NCI-H748 (cell line): ENCODE measurements at regions not wholly inside any gene's neighbourhood (a gene's known extent, or its start where the extent isn't known, plus 50 kb on each side); places are given as distances from the start of the nearest gene placed in this dataset.
"Not testable (repeated sequence)": the region's sequence is repeated elsewhere in the genome, so short reads cannot be mapped to it uniquely, and the experiment has no call there.

Source experiments
- DNase-seq: peaks from one replicate; lab custom pipeline; 2025; ENCODE audit not compliant: unreplicated experiment; lab: John Stamatoyannopoulos, UW

- DNase-seq, result peak; percentile 7
Measured at GRCh38 chr11:112310848-112311247, 50.2 kb upstream of the PLET1 start.

- DNase-seq, result no peak
Measured at GRCh38 chr11:112315057-112315720, 54.5 kb upstream of the PLET1 start.

GRCh38 chr11:112315861-112316739 is 55.4 kb upstream of the PLET1 start:
- DNase-seq, result no peak

GRCh38 chr11:112316971-112317370 is 56.3 kb upstream of the PLET1 start:
- DNase-seq, result no peak

GRCh38 chr11:112318184-112318591 is 57.5 kb upstream of the PLET1 start:
- no peak for DNase-seq

GRCh38 chr11:112318661-112319060 is 58.0 kb upstream of the PLET1 start:
- no peak for DNase-seq

- peak; percentile 41 for DNase-seq
Measured at GRCh38 chr11:112320668-112321067, 60.0 kb upstream of the PLET1 start.

- peak; percentile 90 for DNase-seq
Measured at GRCh38 chr11:112321501-112322172, 61.0 kb upstream of the PLET1 start.

- no peak for DNase-seq
Measured at GRCh38 chr11:112322173-112322790, 61.6 kb upstream of the PLET1 start.

- no peak for DNase-seq
Measured at GRCh38 chr11:112334381-112334780, 73.7 kb upstream of the PLET1 start.

GRCh38 chr11:112336356-112336886 is 75.8 kb upstream of the PLET1 start:
- no peak for DNase-seq

GRCh38 chr11:112339566-112339965 is 78.9 kb upstream of the PLET1 start:
- no peak for DNase-seq

GRCh38 chr11:112343368-112344039 is 82.8 kb upstream of the PLET1 start:
- DNase-seq, result peak; percentile 76

GRCh38 chr11:112344040-112344413 is 83.4 kb upstream of the PLET1 start:
- DNase-seq, result no peak

- DNase-seq, result no peak
Measured at GRCh38 chr11:112345166-112345565, 84.5 kb upstream of the PLET1 start.

- DNase-seq, result peak; percentile 21
Measured at GRCh38 chr11:112345706-112346105, 85.0 kb upstream of the PLET1 start.

- DNase-seq, result no peak
Measured at GRCh38 chr11:112346586-112346985, 85.9 kb upstream of the PLET1 start.

- DNase-seq, result no peak
Measured at GRCh38 chr11:112348480-112349029, 87.9 kb upstream of the PLET1 start.

- DNase-seq, result not testable (repeated sequence)
Measured at GRCh38 chr11:112351423-112351822, 90.8 kb upstream of the PLET1 start.

- no peak for DNase-seq
Measured at GRCh38 chr11:112352907-112353306, 92.2 kb upstream of the PLET1 start.
